K562 (cell line): ENCODE measurements at regions not wholly inside any gene's neighbourhood (a gene's known extent, or its start where the extent isn't known, plus 50 kb on each side); places are given as distances from the start of the nearest gene placed in this dataset.

Experiments used
- FOXJ3 ChIP-seq: sonication (generic); formaldehyde crosslinking; IDR thresholded peaks from 2 replicates; pipeline ENCODE4 v1.4.0; 2020; ENCODE audit warnings: mild to moderate bottlenecking, missing genetic modification reagents
- MXI1 ChIP-seq: IDR thresholded peaks from 2 replicates; pipeline ENCODE4 v1.6.1; 2011; ENCODE audit warnings: low read depth, mild to moderate bottlenecking, improper control_type of control experiment, low read length
- TBL1XR1 ChIP-seq, 2 experiments: IDR thresholded peaks; 2 replicates each; pipeline ENCODE4 v1.6.1; 2012; ENCODE audit warnings: improper control_type of control experiment in 2 of 2, low read length in 2 of 2, mild to moderate bottlenecking in 1 of 2

DNA sequence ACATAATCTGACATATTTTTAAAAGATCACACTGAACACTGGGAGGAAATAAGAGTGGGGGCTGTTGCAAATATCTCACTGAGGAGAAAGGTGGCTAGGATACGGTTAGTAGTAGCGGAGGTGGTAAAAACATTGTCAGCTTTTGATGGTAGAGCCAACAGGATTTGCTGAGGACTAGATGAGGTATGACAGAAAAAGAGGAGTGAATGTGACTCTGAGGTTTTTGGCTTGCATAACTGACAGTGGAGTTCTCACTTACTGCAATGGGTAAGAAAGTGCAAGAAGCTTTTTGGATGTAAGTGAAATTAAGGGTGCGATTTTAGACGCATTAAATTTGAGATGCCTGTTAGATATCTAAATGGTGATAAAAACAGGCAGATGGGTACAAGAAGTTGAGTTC is 102.0 kb upstream of the MBL2 start:
- TF ChIP-seq MXI1 (no peak), FOXJ3 (CRISPR knock-in tag) (no peak), TBL1XR1 (IDR thresholded peaks at IDR 0.05; ENCODE audit: low read length in 2 of 2) (no peak)
